ENCODE measurements at regions not wholly inside any gene's neighbourhood (a gene's known extent, or its start where the extent isn't known, plus 50 kb on each side); places are given as distances from the start of the nearest gene placed in this dataset.

DNA sequence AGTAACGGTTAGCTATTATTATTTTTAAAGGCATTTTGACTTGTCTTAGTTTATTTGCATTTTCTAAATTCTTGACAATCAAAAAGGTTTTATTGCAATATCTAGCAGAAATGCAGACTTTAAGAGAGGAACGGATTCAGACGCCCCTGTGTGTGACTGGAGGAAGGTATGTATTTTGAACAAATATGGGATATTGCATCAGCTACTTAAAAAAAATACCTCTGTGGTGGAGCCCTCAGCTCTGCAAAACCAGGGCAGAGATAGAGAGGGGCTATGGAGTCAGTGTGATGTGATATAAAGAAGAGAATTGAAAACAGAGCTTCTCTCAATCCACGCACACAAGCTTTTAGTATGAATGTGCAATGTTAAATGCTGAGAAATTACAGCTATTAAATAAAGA is 142.4 kb downstream of the ICE1 start:
- TF ChIP-seq, protein P1, sequence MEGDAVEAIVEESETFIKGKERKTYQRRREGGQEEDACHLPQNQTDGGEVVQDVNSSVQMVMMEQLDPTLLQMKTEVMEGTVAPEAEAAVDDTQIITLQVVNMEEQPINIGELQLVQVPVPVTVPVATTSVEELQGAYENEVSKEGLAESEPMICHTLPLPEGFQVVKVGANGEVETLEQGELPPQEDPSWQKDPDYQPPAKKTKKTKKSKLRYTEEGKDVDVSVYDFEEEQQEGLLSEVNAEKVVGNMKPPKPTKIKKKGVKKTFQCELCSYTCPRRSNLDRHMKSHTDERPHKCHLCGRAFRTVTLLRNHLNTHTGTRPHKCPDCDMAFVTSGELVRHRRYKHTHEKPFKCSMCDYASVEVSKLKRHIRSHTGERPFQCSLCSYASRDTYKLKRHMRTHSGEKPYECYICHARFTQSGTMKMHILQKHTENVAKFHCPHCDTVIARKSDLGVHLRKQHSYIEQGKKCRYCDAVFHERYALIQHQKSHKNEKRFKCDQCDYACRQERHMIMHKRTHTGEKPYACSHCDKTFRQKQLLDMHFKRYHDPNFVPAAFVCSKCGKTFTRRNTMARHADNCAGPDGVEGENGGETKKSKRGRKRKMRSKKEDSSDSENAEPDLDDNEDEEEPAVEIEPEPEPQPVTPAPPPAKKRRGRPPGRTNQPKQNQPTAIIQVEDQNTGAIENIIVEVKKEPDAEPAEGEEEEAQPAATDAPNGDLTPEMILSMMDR (IDR thresholded peaks at IDR 0.05), result no peak
- no peak for TF ChIP-seq POLR2A (IDR thresholded peaks at IDR 0.05)

Data from adrenal gland (tissue), 5 donors.